ENCODE measurements at regions not wholly inside any gene's neighbourhood (a gene's known extent, or its start where the extent isn't known, plus 50 kb on each side); places are given as distances from the start of the nearest gene placed in this dataset.

- Histone ChIP-seq H3K36me3 (ENCODE audit: control insufficient read depth, low read depth, low read length) (no peaks in the 10 kb centered on the region), H3K9me3 (ENCODE audit: control insufficient read depth, low read depth, low read length) (no peaks in the 10 kb centered on the region), H3K4me1 (ENCODE audit: control insufficient read depth, low read depth, low read length) (peaks cover 13% of the 10 kb centered on the region), H3K9ac (ENCODE audit: low read length) (no peak overlapping the region), H3K27me3 (ENCODE audit: control insufficient read depth, insufficient read depth, low read length) (no peaks in the 10 kb centered on the region), H3K27ac (ENCODE audit: low read length) (no peak overlapping the region), H3K4me3 (ENCODE audit: low read length) (no peak overlapping the region)
Measured at GRCh38 chr6:25057111-25057905, 121.5 kb upstream of the RIPOR2 start.

GRCh38 chr6:25058441-25058840 lies 122.7 kb upstream of the RIPOR2 start:
- Histone ChIP-seq H3K4me3 (ENCODE audit: low read length) (no peak overlapping the region), H3K9me3 (ENCODE audit: control insufficient read depth, low read depth, low read length) (no peaks in the 10 kb centered on the region), H3K27me3 (ENCODE audit: control insufficient read depth, insufficient read depth, low read length) (no peaks in the 10 kb centered on the region), H3K36me3 (ENCODE audit: control insufficient read depth, low read depth, low read length) (no peaks in the 10 kb centered on the region), H3K27ac (ENCODE audit: low read length) (no peak overlapping the region), H3K4me1 (ENCODE audit: control insufficient read depth, low read depth, low read length) (peaks cover 18% of the 10 kb centered on the region), H3K9ac (ENCODE audit: low read length) (no peak overlapping the region)

GRCh38 chr6:25058941-25059340 lies 123.2 kb upstream of the RIPOR2 start:
- H3K27ac ChIP-seq (ENCODE audit: low read length): no peak overlapping the region
- no peak overlapping the region for H3K9ac ChIP-seq (ENCODE audit: low read length)

GRCh38 chr6:25060522-25060921 lies 124.8 kb upstream of the RIPOR2 start:
- H3K9ac ChIP-seq (ENCODE audit: low read length): no peak overlapping the region
- no peak overlapping the region for H3K27ac ChIP-seq (ENCODE audit: low read length)

More at GRCh38 chr6:25058941-25059340, 123.2 kb upstream of the RIPOR2 start:
- Histone ChIP-seq H3K9me3 (ENCODE audit: control insufficient read depth, low read depth, low read length) (no peaks in the 10 kb centered on the region), H3K27me3 (ENCODE audit: control insufficient read depth, insufficient read depth, low read length) (no peaks in the 10 kb centered on the region), H3K4me3 (ENCODE audit: low read length) (no peak overlapping the region), H3K4me1 (ENCODE audit: control insufficient read depth, low read depth, low read length) (peaks cover 18% of the 10 kb centered on the region), H3K36me3 (ENCODE audit: control insufficient read depth, low read depth, low read length) (no peaks in the 10 kb centered on the region)

GRCh38 chr6:25061289-25061936 lies 125.7 kb upstream of the RIPOR2 start:
- peak overlapping the region; percentile 28 for H3K4me3 ChIP-seq (ENCODE audit: low read length)
- H3K27ac ChIP-seq (ENCODE audit: low read length): peak overlapping the region; percentile 9
- no peaks in the 10 kb centered on the region for H3K27me3 ChIP-seq (ENCODE audit: control insufficient read depth, insufficient read depth, low read length)
- peak overlapping the region; percentile 26 for H3K9ac ChIP-seq (ENCODE audit: low read length)
- no peaks in the 10 kb centered on the region for H3K36me3 ChIP-seq (ENCODE audit: control insufficient read depth, low read depth, low read length)
- no peaks in the 10 kb centered on the region for H3K9me3 ChIP-seq (ENCODE audit: control insufficient read depth, low read depth, low read length)
- H3K4me1 ChIP-seq (ENCODE audit: control insufficient read depth, low read depth, low read length): peaks cover 18% of the 10 kb centered on the region

More at GRCh38 chr6:25060522-25060921, 124.8 kb upstream of the RIPOR2 start:
- no peak overlapping the region for H3K4me3 ChIP-seq (ENCODE audit: low read length)
- H3K4me1 ChIP-seq (ENCODE audit: control insufficient read depth, low read depth, low read length): peaks cover 18% of the 10 kb centered on the region
- H3K36me3 ChIP-seq (ENCODE audit: control insufficient read depth, low read depth, low read length): no peaks in the 10 kb centered on the region
- H3K27me3 ChIP-seq (ENCODE audit: control insufficient read depth, insufficient read depth, low read length): no peaks in the 10 kb centered on the region
- H3K9me3 ChIP-seq (ENCODE audit: control insufficient read depth, low read depth, low read length): no peaks in the 10 kb centered on the region

- Histone ChIP-seq H3K27ac (ENCODE audit: low read length) (peak overlapping the region; percentile 9), H3K4me1 (ENCODE audit: control insufficient read depth, low read depth, low read length) (peaks cover 18% of the 10 kb centered on the region), H3K36me3 (ENCODE audit: control insufficient read depth, low read depth, low read length) (no peaks in the 10 kb centered on the region), H3K27me3 (ENCODE audit: control insufficient read depth, insufficient read depth, low read length) (no peaks in the 10 kb centered on the region), H3K9me3 (ENCODE audit: control insufficient read depth, low read depth, low read length) (no peaks in the 10 kb centered on the region), H3K4me3 (ENCODE audit: low read length) (no peak overlapping the region), H3K9ac (ENCODE audit: low read length) (peak overlapping the region; percentile 26)
Measured at GRCh38 chr6:25062070-25062811, 126.5 kb upstream of the RIPOR2 start.

GRCh38 chr6:25064006-25064405 lies 128.2 kb upstream of the RIPOR2 start:
- H3K9ac ChIP-seq (ENCODE audit: low read length): no peak overlapping the region
- H3K36me3 ChIP-seq (ENCODE audit: control insufficient read depth, low read depth, low read length): no peaks in the 10 kb centered on the region

GRCh38 chr6:25065666-25066065 lies 129.9 kb upstream of the RIPOR2 start:
- Histone ChIP-seq H3K9ac (ENCODE audit: low read length) (no peak overlapping the region), H3K27ac (ENCODE audit: low read length) (no peak overlapping the region), H3K27me3 (ENCODE audit: control insufficient read depth, insufficient read depth, low read length) (no peaks in the 10 kb centered on the region), H3K4me1 (ENCODE audit: control insufficient read depth, low read depth, low read length) (peaks cover 18% of the 10 kb centered on the region), H3K36me3 (ENCODE audit: control insufficient read depth, low read depth, low read length) (no peaks in the 10 kb centered on the region), H3K4me3 (ENCODE audit: low read length) (no peak overlapping the region), H3K9me3 (ENCODE audit: control insufficient read depth, low read depth, low read length) (no peaks in the 10 kb centered on the region)

More at GRCh38 chr6:25064006-25064405, 128.2 kb upstream of the RIPOR2 start:
- H3K9me3 ChIP-seq (ENCODE audit: control insufficient read depth, low read depth, low read length): no peaks in the 10 kb centered on the region
- no peak overlapping the region for H3K4me3 ChIP-seq (ENCODE audit: low read length)
- H3K4me1 ChIP-seq (ENCODE audit: control insufficient read depth, low read depth, low read length): peaks cover 18% of the 10 kb centered on the region
- no peaks in the 10 kb centered on the region for H3K27me3 ChIP-seq (ENCODE audit: control insufficient read depth, insufficient read depth, low read length)
- H3K27ac ChIP-seq (ENCODE audit: low read length): no peak overlapping the region

GRCh38 chr6:25066593-25066992 lies 130.8 kb upstream of the RIPOR2 start:
- Histone ChIP-seq H3K4me3 (ENCODE audit: low read length) (no peak overlapping the region), H3K36me3 (ENCODE audit: control insufficient read depth, low read depth, low read length) (no peaks in the 10 kb centered on the region), H3K4me1 (ENCODE audit: control insufficient read depth, low read depth, low read length) (peaks cover 12% of the 10 kb centered on the region), H3K27ac (ENCODE audit: low read length) (no peak overlapping the region), H3K27me3 (ENCODE audit: control insufficient read depth, insufficient read depth, low read length) (no peaks in the 10 kb centered on the region), H3K9me3 (ENCODE audit: control insufficient read depth, low read depth, low read length) (no peaks in the 10 kb centered on the region), H3K9ac (ENCODE audit: low read length) (no peak overlapping the region)

GRCh38 chr6:25068866-25069265 lies 133.1 kb upstream of the RIPOR2 start:
- no peak overlapping the region for H3K27ac ChIP-seq (ENCODE audit: low read length)
- H3K9ac ChIP-seq (ENCODE audit: low read length): no peak overlapping the region
- H3K27me3 ChIP-seq (ENCODE audit: control insufficient read depth, insufficient read depth, low read length): no peaks in the 10 kb centered on the region
- no peaks in the 10 kb centered on the region for H3K36me3 ChIP-seq (ENCODE audit: control insufficient read depth, low read depth, low read length)
- H3K4me3 ChIP-seq (ENCODE audit: low read length): no peak overlapping the region
- no peaks in the 10 kb centered on the region for H3K4me1 ChIP-seq (ENCODE audit: control insufficient read depth, low read depth, low read length)
- no peaks in the 10 kb centered on the region for H3K9me3 ChIP-seq (ENCODE audit: control insufficient read depth, low read depth, low read length)

- Histone ChIP-seq H3K36me3 (ENCODE audit: control insufficient read depth, low read depth, low read length) (no peaks in the 10 kb centered on the region), H3K9ac (ENCODE audit: low read length) (no peak overlapping the region), H3K4me1 (ENCODE audit: control insufficient read depth, low read depth, low read length) (no peaks in the 10 kb centered on the region), H3K4me3 (ENCODE audit: low read length) (no peak overlapping the region), H3K27me3 (ENCODE audit: control insufficient read depth, insufficient read depth, low read length) (no peaks in the 10 kb centered on the region), H3K27ac (ENCODE audit: low read length) (no peak overlapping the region), H3K9me3 (ENCODE audit: control insufficient read depth, low read depth, low read length) (no peaks in the 10 kb centered on the region)
Measured at GRCh38 chr6:25070547-25071366, 135.0 kb upstream of the RIPOR2 start.
